GM19395 (cell line): ENCODE measurements at regions not wholly inside any gene's neighbourhood (a gene's known extent, or its start where the extent isn't known, plus 50 kb on each side); places are given as distances from the start of the nearest gene placed in this dataset.
"Not testable (repeated sequence)": the region's sequence is repeated elsewhere in the genome, so short reads cannot be mapped to it uniquely, and the experiment has no call there.

Experiments used
- ATAC-seq: cut with Tn5 transposase; IDR thresholded peaks from one replicate; pipeline ENCODE4 v1.9.1; 2021; ENCODE audit warnings: mild to moderate bottlenecking, moderate library complexity; ENCODE audit not compliant: unreplicated experiment

DNA sequence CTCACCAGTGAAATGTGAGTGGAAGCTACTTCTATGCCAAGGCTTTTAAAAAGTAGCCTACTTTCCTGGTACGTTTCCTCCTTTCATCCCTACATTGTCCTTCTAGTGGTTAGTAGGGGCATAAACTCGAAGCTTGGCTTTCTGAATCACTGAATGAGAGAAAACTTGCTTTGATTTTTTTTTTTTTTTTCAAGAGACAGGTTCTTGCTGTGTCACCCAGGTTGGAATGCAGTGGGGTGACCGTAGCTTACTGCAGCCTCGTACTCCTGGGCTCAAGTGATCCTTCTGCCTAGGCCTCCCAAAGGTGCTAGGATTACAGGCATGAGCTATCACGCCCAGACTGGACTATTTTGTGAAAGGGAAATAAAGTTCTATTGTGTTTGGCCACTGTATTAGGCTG lies 89.1 kb upstream of the IGFBP7 start:
- no peak for ATAC-seq

DNA sequence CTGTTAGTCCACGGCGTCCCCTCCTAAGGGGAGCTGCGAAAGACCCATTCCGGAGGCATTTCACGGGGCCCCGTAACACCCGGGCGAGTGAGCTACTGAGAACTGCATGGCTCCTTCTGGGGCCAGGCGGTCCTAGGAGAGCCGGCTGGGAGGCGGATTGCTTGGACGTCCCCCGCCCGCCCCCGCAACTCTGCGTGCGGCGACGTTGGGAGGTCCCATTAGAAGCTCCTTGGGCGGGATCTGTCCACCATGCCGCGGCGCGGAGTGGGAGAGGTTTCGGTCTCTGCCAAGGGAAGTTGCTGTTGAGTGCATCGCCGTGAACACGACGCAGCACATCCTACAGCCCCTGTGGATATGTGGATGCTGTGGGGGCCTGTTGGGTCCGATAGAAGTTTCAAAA lies 85.4 kb upstream of the IGFBP7 start:
- ATAC-seq, result no peak

GRCh38 chr4:57194068-57194611 lies 84.0 kb upstream of the IGFBP7 start:
- no peak for ATAC-seq

DNA sequence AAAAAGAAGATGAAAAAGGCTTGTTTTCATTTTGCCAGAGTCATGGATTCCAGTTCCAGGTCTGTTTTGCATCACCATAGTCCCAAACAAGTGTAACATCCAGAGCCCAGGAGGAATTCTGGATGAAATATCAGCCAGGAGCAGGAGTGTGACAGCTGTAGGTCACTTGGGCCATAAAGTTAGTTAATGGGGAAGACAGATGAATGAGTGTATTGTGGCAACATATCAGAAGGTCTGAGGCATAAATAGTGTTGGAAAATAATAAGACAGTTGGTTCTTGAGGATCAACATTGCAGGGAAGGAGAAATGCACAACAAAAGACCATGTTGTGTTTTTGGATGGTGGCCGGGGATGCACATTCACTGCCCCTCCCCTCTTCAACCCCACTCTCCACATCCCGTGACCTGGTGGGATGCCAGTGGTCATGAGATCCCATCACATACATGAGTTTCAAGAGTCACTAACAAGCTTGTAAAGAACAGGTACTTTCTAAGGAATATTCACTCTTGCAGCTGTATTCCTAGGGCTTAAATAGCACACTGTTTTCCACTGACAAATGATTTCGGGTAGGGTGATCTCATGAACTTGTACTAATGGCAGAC lies 83.1 kb upstream of the IGFBP7 start:
- ATAC-seq, result no peak

- ATAC-seq, result no peak
These were observed 81.4 kb upstream of the IGFBP7 start for GRCh38 chr4:57191523-57192034.

GRCh38 chr4:57190601-57191481 lies 80.7 kb upstream of the IGFBP7 start:
- ATAC-seq, result peak; percentile 84

GRCh38 chr4:57187246-57187645 lies 77.1 kb upstream of the IGFBP7 start:
- ATAC-seq, result no peak

DNA sequence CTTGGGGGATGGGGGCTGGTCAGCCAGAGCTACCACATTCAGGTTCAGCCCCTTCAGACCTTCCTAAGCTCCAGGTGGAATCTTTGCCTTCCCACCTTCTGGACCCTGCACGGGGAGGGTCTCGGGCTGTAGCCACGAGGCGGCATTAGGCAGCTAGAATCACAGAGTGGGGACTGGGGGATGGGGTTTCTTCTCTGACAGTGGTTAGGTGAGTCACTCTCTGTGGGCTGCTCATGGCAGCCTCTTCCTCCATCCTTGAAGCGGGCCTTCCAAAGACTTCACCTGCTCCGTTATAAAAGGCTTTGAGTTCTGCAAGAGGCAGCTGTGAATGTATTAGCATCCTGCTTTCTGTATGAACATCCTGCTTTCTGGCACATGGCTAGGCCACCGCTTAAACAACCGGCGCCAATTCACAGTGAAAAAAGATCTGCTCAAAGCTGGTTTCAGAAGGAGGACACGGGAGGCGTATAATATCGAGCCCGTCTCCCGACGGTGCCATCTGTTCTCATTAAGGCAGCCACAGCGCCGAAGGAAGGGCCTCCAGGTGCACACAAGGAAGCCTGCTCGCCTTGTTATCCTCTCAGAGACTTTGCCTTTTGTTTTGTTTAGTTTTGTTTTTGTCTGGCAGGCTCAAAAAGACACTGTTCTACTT lies 74.3 kb upstream of the IGFBP7 start:
- ATAC-seq, result no peak

DNA sequence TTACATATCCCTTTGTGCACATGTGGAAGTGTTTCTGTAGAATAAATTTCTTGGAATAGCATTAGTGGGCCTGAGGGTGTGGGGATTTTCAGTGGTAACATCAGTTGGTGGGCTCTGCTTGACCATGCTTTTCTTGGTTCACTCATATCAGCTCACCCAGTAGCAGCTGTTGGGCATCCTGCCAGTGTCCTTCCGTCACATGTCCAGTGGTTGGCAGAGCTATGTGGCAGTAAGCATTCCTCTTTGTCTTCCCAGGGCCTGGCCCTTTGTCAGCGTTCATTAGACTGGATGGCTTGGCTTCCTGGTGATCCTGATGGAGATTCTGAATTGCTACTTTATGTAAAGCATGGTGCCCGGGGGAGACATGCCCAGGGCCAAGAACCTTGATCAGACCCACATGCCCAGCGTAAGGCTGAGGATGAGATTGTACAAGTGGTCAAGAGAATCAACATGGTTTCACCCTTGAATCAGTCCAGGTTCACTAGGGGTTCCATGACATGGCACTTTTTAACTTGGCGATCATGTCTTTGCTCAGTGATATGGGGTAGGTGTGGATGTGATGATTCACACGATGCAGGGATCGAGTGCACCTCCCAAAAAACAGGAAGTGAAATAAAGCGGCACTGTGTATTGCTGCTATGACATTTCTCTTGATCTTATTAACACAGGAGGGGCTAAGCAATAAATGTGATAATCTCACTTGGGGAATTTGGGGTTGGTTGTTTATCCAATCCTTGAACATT lies 72.1 kb upstream of the IGFBP7 start:
- ATAC-seq, result no peak

- ATAC-seq, result not testable (repeated sequence)
These were observed 63.0 kb upstream of the IGFBP7 start for GRCh38 chr4:57173136-57173535.

GRCh38 chr4:57172065-57172464 lies 61.9 kb upstream of the IGFBP7 start:
- ATAC-seq, result no peak

- no peak for ATAC-seq
These were observed 58.8 kb upstream of the IGFBP7 start for GRCh38 chr4:57168982-57169381.

- ATAC-seq, result peak; percentile 98
These were observed 53.6 kb upstream of the IGFBP7 start for GRCh38 chr4:57163530-57164459.

DNA sequence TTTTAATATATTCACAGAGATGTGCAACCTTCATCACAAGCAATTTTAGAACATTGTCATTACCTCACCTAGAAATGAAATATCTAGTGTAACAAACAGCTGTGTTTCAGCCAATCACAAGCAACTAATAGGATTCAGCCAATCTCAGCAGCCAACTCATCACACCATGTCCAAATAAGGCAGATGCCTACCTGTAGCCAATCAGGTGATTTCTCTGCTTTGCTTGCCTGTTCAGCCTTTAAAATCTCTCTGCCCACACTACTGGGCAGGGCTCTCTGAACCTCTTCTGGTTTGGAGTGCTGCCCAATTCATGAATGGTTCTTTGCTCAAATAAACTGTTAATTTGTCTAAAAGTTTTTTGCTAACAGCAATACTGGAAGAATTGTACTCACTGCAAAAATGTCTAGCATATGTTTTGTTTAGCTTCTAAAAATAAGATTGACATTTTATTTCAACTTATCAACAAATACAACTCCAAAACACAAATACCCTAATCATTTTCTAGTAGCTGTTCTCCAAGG lies 52.4 kb upstream of the IGFBP7 start:
- ATAC-seq, result no peak
